ENCODE measurements at regions not wholly inside any gene's neighbourhood (a gene's known extent, or its start where the extent isn't known, plus 50 kb on each side); places are given as distances from the start of the nearest gene placed in this dataset.

GRCh38 chr21:19807201-19807600 is 1191.0 kb upstream of the NCAM2 start:
- Histone ChIP-seq H3K27ac (no peak overlapping the region), H3K4me1 (no peaks in the 10 kb centered on the region), H3K36me3 (no peaks in the 10 kb centered on the region), H3K27me3 (no peaks in the 10 kb centered on the region), H3K9me3 (no peaks in the 10 kb centered on the region), H3K4me3 (no peak overlapping the region)
- in situ Hi-C loops (cut with MboI; ENCODE audit: low pct_ligation_motif_present in 1 of 4, low pct_unique_long_range_greater_than_20kb in 1 of 4, low sequenced_read_pairs in 3 of 4) (no loop called here), intact Hi-C loops (cut with DNase I; ENCODE audit: low total_unique reads) (no loop called here)
- 36 to 59% methylated on average over 1 of the region's 1 CpG for WGBS, 2 donors (ENCODE audit: low coverage in 1 of 2)
- no peak for TF ChIP-seq CTCF (IDR thresholded peaks at IDR 0.05)
- TF ChIP-seq POLR2AphosphoS5 (IDR thresholded peaks at IDR 0.05), result no peak
- TF ChIP-seq POLR2A (IDR thresholded peaks at IDR 0.05), result no peak
- TF ChIP-seq EP300 (IDR thresholded peaks at IDR 0.05; ENCODE audit: low read depth), result no peak
- no peak for DNase-seq

GRCh38 chr21:19810779-19811178 is 1187.4 kb upstream of the NCAM2 start:
- no peak for DNase-seq
- intact Hi-C loops (cut with DNase I; ENCODE audit: low total_unique reads), result no loop called here
- Histone ChIP-seq H3K4me3 (no peak overlapping the region), H3K36me3 (no peaks in the 10 kb centered on the region), H3K9me3 (no peaks in the 10 kb centered on the region), H3K27me3 (no peaks in the 10 kb centered on the region), H3K27ac (no peak overlapping the region), H3K4me1 (no peaks in the 10 kb centered on the region)
- WGBS, 2 donors (ENCODE audit: low coverage in 1 of 2), result 20 to 64% methylated on average over 1 to 5 of the region's 5 CpGs
- in situ Hi-C loops (cut with MboI; ENCODE audit: low pct_ligation_motif_present in 1 of 4, low pct_unique_long_range_greater_than_20kb in 1 of 4, low sequenced_read_pairs in 3 of 4), result no loop called here
- no peak for TF ChIP-seq CTCF (IDR thresholded peaks at IDR 0.05)
- TF ChIP-seq POLR2A (IDR thresholded peaks at IDR 0.05), result no peak
- TF ChIP-seq POLR2AphosphoS5 (IDR thresholded peaks at IDR 0.05), result no peak

GRCh38 chr21:19830446-19830845 is 1167.8 kb upstream of the NCAM2 start:
- Histone ChIP-seq H3K4me1 (no peaks in the 10 kb centered on the region), H3K27ac (no peak overlapping the region), H3K4me3 (no peak overlapping the region), H3K36me3 (no peaks in the 10 kb centered on the region), H3K9me3 (no peaks in the 10 kb centered on the region), H3K27me3 (no peaks in the 10 kb centered on the region)
- 57 to 59% methylated on average over 2 of the region's 2 CpGs for WGBS, 2 donors (ENCODE audit: low coverage in 1 of 2)
- DNase-seq, result no peak
- TF ChIP-seq CTCF (IDR thresholded peaks at IDR 0.05), result no peak
- intact Hi-C loops (cut with DNase I; ENCODE audit: low total_unique reads) (no loop called here), in situ Hi-C loops (cut with MboI; ENCODE audit: low pct_ligation_motif_present in 1 of 4, low pct_unique_long_range_greater_than_20kb in 1 of 4, low sequenced_read_pairs in 3 of 4) (no loop called here)

GRCh38 chr21:19832551-19832950 is 1165.7 kb upstream of the NCAM2 start:
- no peaks in the 10 kb centered on the region for H3K4me1 ChIP-seq
- TF ChIP-seq CTCF (IDR thresholded peaks at IDR 0.05) (no peak), POLR2A (IDR thresholded peaks at IDR 0.05) (no peak), POLR2AphosphoS5 (IDR thresholded peaks at IDR 0.05) (no peak), EP300 (IDR thresholded peaks at IDR 0.05; ENCODE audit: low read depth) (no peak)
- no peak for DNase-seq
- in situ Hi-C loops (cut with MboI; ENCODE audit: low pct_ligation_motif_present in 1 of 4, low pct_unique_long_range_greater_than_20kb in 1 of 4, low sequenced_read_pairs in 3 of 4), result no loop called here
- intact Hi-C loops (cut with DNase I; ENCODE audit: low total_unique reads), result no loop called here
- H3K9me3 ChIP-seq, result no peaks in the 10 kb centered on the region
- H3K4me3 ChIP-seq, result no peak overlapping the region
- WGBS, 2 donors (ENCODE audit: low coverage in 1 of 2), result 75 to 76% methylated on average over 2 of the region's 2 CpGs
- H3K27ac ChIP-seq, result no peak overlapping the region
- H3K36me3 ChIP-seq, result no peaks in the 10 kb centered on the region
- H3K27me3 ChIP-seq, result no peaks in the 10 kb centered on the region
